ENCODE measurements at regions not wholly inside any gene's neighbourhood (a gene's known extent, or its start where the extent isn't known, plus 50 kb on each side); places are given as distances from the start of the nearest gene placed in this dataset.

DNA sequence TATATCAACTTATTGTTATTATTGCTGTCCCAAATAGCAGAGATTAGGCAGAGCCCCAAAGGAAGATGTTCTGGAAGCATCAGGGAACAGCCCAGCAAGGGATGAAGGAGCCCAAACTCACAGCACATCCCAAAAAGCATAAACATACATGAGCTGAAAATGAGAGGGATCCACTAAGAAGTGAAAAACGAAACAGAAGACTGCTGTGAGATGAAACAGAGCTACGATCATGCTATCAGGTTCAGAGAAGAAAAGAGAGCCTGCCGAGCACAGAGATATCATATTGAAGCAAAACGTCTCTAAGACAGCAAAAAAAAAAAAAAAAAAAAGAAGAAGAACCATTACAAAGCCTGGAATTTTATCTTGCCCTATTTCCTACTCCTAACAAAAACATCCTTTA lies 127.3 kb downstream of the ZNF608 start:
- H3K4me1 ChIP-seq = no peaks in the 10 kb centered on the region
- 70 to 73% methylated on average over 4 of the region's 4 CpGs for WGBS, 2 donors
- no peak for ATAC-seq (ENCODE audit: low FRiP score in 2 of 2)

GRCh38 chr5:124617787-124618186 lies 128.7 kb downstream of the ZNF608 start:
- Histone ChIP-seq H3K9me3 (no peaks in the 10 kb centered on the region), H3K4me1 (no peaks in the 10 kb centered on the region), H3K36me3 (no peaks in the 10 kb centered on the region), H3K27ac (no peak overlapping the region), H3K27me3 (no peaks in the 10 kb centered on the region), H3K4me3 (no peak overlapping the region)
- ATAC-seq (ENCODE audit: low FRiP score in 2 of 2) (no peak), DNase-seq (no peak)
- TF ChIP-seq POLR2A (IDR thresholded peaks at IDR 0.05) (no peak), EP300 (IDR thresholded peaks at IDR 0.05) (no peak), POLR2AphosphoS5 (IDR thresholded peaks at IDR 0.05) (no peak)
- TF ChIP-seq, protein P1, sequence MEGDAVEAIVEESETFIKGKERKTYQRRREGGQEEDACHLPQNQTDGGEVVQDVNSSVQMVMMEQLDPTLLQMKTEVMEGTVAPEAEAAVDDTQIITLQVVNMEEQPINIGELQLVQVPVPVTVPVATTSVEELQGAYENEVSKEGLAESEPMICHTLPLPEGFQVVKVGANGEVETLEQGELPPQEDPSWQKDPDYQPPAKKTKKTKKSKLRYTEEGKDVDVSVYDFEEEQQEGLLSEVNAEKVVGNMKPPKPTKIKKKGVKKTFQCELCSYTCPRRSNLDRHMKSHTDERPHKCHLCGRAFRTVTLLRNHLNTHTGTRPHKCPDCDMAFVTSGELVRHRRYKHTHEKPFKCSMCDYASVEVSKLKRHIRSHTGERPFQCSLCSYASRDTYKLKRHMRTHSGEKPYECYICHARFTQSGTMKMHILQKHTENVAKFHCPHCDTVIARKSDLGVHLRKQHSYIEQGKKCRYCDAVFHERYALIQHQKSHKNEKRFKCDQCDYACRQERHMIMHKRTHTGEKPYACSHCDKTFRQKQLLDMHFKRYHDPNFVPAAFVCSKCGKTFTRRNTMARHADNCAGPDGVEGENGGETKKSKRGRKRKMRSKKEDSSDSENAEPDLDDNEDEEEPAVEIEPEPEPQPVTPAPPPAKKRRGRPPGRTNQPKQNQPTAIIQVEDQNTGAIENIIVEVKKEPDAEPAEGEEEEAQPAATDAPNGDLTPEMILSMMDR (IDR thresholded peaks at IDR 0.05) = no peak
- 86 to 100% methylated on average over 1 of the region's 1 CpG for WGBS, 2 donors

More for the DNA sequence above, 127.3 kb downstream of the ZNF608 start:
- Histone ChIP-seq H3K9me3 (no peaks in the 10 kb centered on the region), H3K36me3 (no peaks in the 10 kb centered on the region), H3K27me3 (no peaks in the 10 kb centered on the region), H3K4me3 (no peak overlapping the region), H3K27ac (no peak overlapping the region)
- TF ChIP-seq POLR2A (IDR thresholded peaks at IDR 0.05) (no peak), EP300 (IDR thresholded peaks at IDR 0.05) (no peak), POLR2AphosphoS5 (IDR thresholded peaks at IDR 0.05) (no peak)
- TF ChIP-seq, protein P1 (IDR thresholded peaks at IDR 0.05) = no peak
- DNase-seq = no peak

- no peak overlapping the region for H3K4me3 ChIP-seq
- TF ChIP-seq POLR2A (IDR thresholded peaks at IDR 0.05) (no peak), POLR2AphosphoS5 (IDR thresholded peaks at IDR 0.05) (no peak), EP300 (IDR thresholded peaks at IDR 0.05) (no peak)
- TF ChIP-seq, protein P1 (IDR thresholded peaks at IDR 0.05) = no peak
- no peak overlapping the region for H3K27ac ChIP-seq
- H3K9me3 ChIP-seq = no peaks in the 10 kb centered on the region
- no peaks in the 10 kb centered on the region for H3K4me1 ChIP-seq
- no peak for ATAC-seq (ENCODE audit: low FRiP score in 2 of 2)
- H3K27me3 ChIP-seq = no peaks in the 10 kb centered on the region
- DNase-seq = no peak
- 73 to 76% methylated on average over 2 of the region's 2 CpGs for WGBS, 2 donors
- H3K36me3 ChIP-seq = no peaks in the 10 kb centered on the region
Observed at GRCh38 chr5:124614836-124615385, 131.5 kb downstream of the ZNF608 start.

DNA sequence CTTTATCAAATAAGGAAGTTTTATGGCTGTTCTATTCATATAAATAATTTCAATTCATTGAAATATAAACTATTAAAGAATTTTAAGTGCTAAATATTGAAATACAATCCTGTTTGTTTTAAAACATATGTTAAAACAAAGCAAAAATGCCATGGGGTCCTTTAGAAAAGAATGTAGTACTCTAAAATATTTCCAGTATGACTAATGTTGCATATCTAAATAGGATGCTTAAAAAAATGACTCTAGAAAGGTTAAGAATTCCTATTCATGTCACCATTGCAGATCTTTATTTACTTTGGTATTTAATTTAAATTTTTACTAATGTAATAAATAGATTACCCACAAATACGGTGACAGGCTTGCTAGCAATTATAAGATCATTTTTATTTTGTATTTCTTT lies 132.3 kb downstream of the ZNF608 start:
- Histone ChIP-seq H3K36me3 (no peaks in the 10 kb centered on the region), H3K4me1 (no peaks in the 10 kb centered on the region), H3K27me3 (no peaks in the 10 kb centered on the region), H3K27ac (no peak overlapping the region), H3K4me3 (no peak overlapping the region), H3K9me3 (no peaks in the 10 kb centered on the region)
- DNase-seq = no peak
- 79 to 89% methylated on average over 1 of the region's 1 CpG for WGBS, 2 donors
- no peak for ATAC-seq (ENCODE audit: low FRiP score in 2 of 2)
- TF ChIP-seq POLR2AphosphoS5 (IDR thresholded peaks at IDR 0.05) (no peak), POLR2A (IDR thresholded peaks at IDR 0.05) (no peak), EP300 (IDR thresholded peaks at IDR 0.05) (no peak)
- TF ChIP-seq, protein P1 (IDR thresholded peaks at IDR 0.05) = no peak

DNA sequence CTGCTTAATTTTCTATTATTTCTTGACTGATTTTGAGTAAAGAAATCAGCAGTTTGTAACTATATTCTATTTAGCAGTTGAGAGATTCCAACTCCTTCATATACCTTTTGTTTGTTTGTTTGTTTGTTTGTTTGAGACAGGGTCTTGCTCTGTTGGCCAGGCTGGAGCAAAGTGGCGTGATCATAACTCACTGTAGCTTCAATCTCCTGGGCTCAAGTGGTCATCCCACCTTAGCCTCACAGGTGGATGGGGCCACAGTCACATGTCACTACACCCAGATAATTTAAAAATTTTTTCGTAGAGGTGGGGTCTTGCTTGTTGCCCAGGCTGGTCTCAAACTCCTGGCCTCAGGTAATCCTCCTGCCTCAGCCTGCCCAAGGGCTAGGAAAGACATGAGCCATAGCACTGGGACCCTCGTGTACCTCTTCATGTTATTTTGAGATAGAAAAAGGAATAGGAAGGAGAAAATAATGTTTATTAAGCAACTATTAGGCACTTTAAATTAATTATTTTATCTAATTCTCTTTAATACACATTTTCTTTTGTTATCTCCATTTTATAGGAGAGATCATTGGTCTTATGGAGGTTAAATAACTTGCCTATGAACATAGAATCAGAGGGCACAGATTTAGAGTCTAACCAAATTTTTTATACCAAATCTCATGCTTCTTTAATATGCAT lies 133.0 kb downstream of the ZNF608 start:
- Histone ChIP-seq H3K4me3 (no peak overlapping the region), H3K27me3 (no peaks in the 10 kb centered on the region), H3K36me3 (no peaks in the 10 kb centered on the region), H3K9me3 (no peaks in the 10 kb centered on the region), H3K27ac (no peak overlapping the region), H3K4me1 (no peaks in the 10 kb centered on the region)
- WGBS, 2 donors = 84 to 94% methylated on average over 3 of the region's 3 CpGs
- TF ChIP-seq EP300 (IDR thresholded peaks at IDR 0.05) (no peak), POLR2AphosphoS5 (IDR thresholded peaks at IDR 0.05) (no peak), POLR2A (IDR thresholded peaks at IDR 0.05) (no peak)
- TF ChIP-seq, protein P1 (IDR thresholded peaks at IDR 0.05) = no peak
- DNase-seq = no peak
- no peak for ATAC-seq (ENCODE audit: low FRiP score in 2 of 2)
